Natural killer cell (primary cell): ENCODE measurements at regions not wholly inside any gene's neighbourhood (a gene's known extent, or its start where the extent isn't known, plus 50 kb on each side); places are given as distances from the start of the nearest gene placed in this dataset.

Experiments
- ATAC-seq, 3 donors: fragments of 150-1000 bp in 2 of 3; fragments of 200-7000 bp in 1 of 3; cut with Tn5 transposase; 1 replicate in 1 of 3; 2 replicates in 2 of 3; pipeline ENCODE4 v1.10.0; 2021; ENCODE audit warnings: mild to moderate bottlenecking in 2 of 3, moderate library complexity in 2 of 3
- DNase-seq, 2 donors: peaks; one replicate each; pipeline versions ENCODE4 v3.0.0 to v3.0.0-alpha.2; 2013 to 2021; ENCODE audit warnings: mixed read lengths in 1 of 2
- H3K27ac ChIP-seq: one replicate; pipeline ENCODE4 v1.5.1; 2013; ENCODE audit warnings: mild to moderate bottlenecking, low read length
- H3K27me3 ChIP-seq: one replicate; pipeline ENCODE4 v1.6.1; 2013; ENCODE audit warnings: low read length; ENCODE audit not compliant: control insufficient read depth, insufficient read depth
- H3K36me3 ChIP-seq: one replicate; pipeline ENCODE4 v1.6.1; 2013; ENCODE audit warnings: low read length; ENCODE audit not compliant: control insufficient read depth, insufficient read depth
- H3K4me1 ChIP-seq: one replicate; pipeline ENCODE4 v1.6.1; 2013; ENCODE audit warnings: low read length; ENCODE audit not compliant: control insufficient read depth, insufficient read depth
- H3K4me3 ChIP-seq: one replicate; pipeline ENCODE4 v1.5.1; 2013; ENCODE audit warnings: low read length
- H3K9me3 ChIP-seq: one replicate; pipeline ENCODE4 v1.6.1; 2013; ENCODE audit warnings: low read length; ENCODE audit not compliant: control insufficient read depth, insufficient read depth
- H3K27ac Mint-ChIP-seq, 2 donors: one replicate each; pipeline ENCODE4 v1.8.0; 2022; ENCODE audit warnings: mild to moderate bottlenecking in 2 of 2, mixed read lengths in 2 of 2, moderate library complexity in 1 of 2
- H3K27me3 Mint-ChIP-seq, 2 donors: one replicate each; pipeline ENCODE4 v1.8.0; 2022; ENCODE audit warnings: low read depth in 2 of 2, mixed read lengths in 2 of 2
- H3K36me3 Mint-ChIP-seq: one replicate; pipeline ENCODE4 v1.8.0; 2022; ENCODE audit warnings: mixed read lengths
- H3K4me1 Mint-ChIP-seq, 2 donors: one replicate each; pipeline ENCODE4 v1.8.0; 2022; ENCODE audit warnings: mixed read lengths in 2 of 2
- H3K4me3 Mint-ChIP-seq: one replicate; pipeline ENCODE4 v1.8.0; 2022; ENCODE audit warnings: mild to moderate bottlenecking, moderate library complexity, mixed read lengths
- H3K9me3 Mint-ChIP-seq, 2 donors: one replicate each; pipeline ENCODE4 v1.8.0; 2022; ENCODE audit warnings: mixed read lengths in 2 of 2
- CTCF ChIP-seq: fragments of 200-600 bp; IDR thresholded peaks from one replicate; pipeline ENCODE4 v1.8.0; 2022; ENCODE audit warnings: antibody characterized with exemption
- WGBS: methylation state at CpG from one replicate; pipeline ENCODE4 v1.1.7; 2013; ENCODE audit warnings: missing lambda C conversion rate; ENCODE audit not compliant: insufficient coverage; 5-methylcytosine and 5-hydroxymethylcytosine counted together
- intact Hi-C: fragments of 100-400 bp; cut with micrococcal nuclease; formaldehyde crosslinking; loops from one replicate; pipeline ENCODE4 v1.14.2; 2022

GRCh38 chr1:113259988-113260387 lies 130.3 kb upstream of the MAGI3 start:
- no peaks in the 10 kb centered on the region for H3K4me1 Mint-ChIP-seq
- H3K27me3 Mint-ChIP-seq = peaks cover 9 to 33% of the 10 kb centered on the region in 2 donors
- 78% methylated on average over 2 of the region's 2 CpGs for WGBS
- H3K36me3 ChIP-seq = no peaks in the 10 kb centered on the region
- no peaks in the 10 kb centered on the region for H3K4me1 ChIP-seq
- H3K4me3 Mint-ChIP-seq = no peak overlapping the region
- peaks cover 3% of the 10 kb centered on the region for H3K27me3 ChIP-seq
- no peak overlapping the region for H3K27ac Mint-ChIP-seq
- no peak overlapping the region for H3K4me3 ChIP-seq
- ATAC-seq (no peak), DNase-seq (no peak)
- no peak overlapping the region for H3K27ac ChIP-seq
- no peaks in the 10 kb centered on the region for H3K9me3 Mint-ChIP-seq
- no peaks in the 10 kb centered on the region for H3K9me3 ChIP-seq
- intact Hi-C loops = no loop called here
- H3K36me3 Mint-ChIP-seq = no peaks in the 10 kb centered on the region
- no peak for TF ChIP-seq CTCF

- no peaks in the 10 kb centered on the region for H3K9me3 ChIP-seq
- H3K4me1 ChIP-seq = no peaks in the 10 kb centered on the region
- no peak overlapping the region for H3K27ac ChIP-seq
- intact Hi-C loops = no loop called here
- Mint-ChIP-seq H3K36me3 (no peaks in the 10 kb centered on the region), H3K27me3 (peaks cover 12 to 22% of the 10 kb centered on the region in 2 donors), H3K4me3 (no peak overlapping the region), H3K4me1 (no peaks in the 10 kb centered on the region), H3K9me3 (no peaks in the 10 kb centered on the region), H3K27ac (no peak overlapping the region)
- TF ChIP-seq CTCF = no peak
- DNase-seq (no peak), ATAC-seq (no peak)
- no peaks in the 10 kb centered on the region for H3K36me3 ChIP-seq
- peaks cover 3% of the 10 kb centered on the region for H3K27me3 ChIP-seq
- WGBS = 80% methylated on average over 2 of the region's 2 CpGs
- no peak overlapping the region for H3K4me3 ChIP-seq
These were observed 125.1 kb upstream of the MAGI3 start for GRCh38 chr1:113265196-113265595.

- Mint-ChIP-seq H3K4me1 (no peaks in the 10 kb centered on the region), H3K27me3 (peaks cover 11 to 12% of the 10 kb centered on the region in 2 donors)
These were observed 123.5 kb upstream of the MAGI3 start for GRCh38 chr1:113266788-113267187.

More at GRCh38 chr1:113266788-113267187, 123.5 kb upstream of the MAGI3 start:
- no peak overlapping the region for H3K4me3 ChIP-seq
- intact Hi-C loops = no loop called here
- H3K36me3 ChIP-seq = no peaks in the 10 kb centered on the region
- WGBS = 91% methylated on average over 6 of the region's 6 CpGs
- DNase-seq (no peak), ATAC-seq (no peak)
- TF ChIP-seq CTCF = no peak
- H3K27ac ChIP-seq = no peak overlapping the region
- H3K27me3 ChIP-seq = no peaks in the 10 kb centered on the region
- Mint-ChIP-seq H3K27ac (no peak overlapping the region), H3K4me3 (no peak overlapping the region), H3K9me3 (no peaks in the 10 kb centered on the region), H3K36me3 (no peaks in the 10 kb centered on the region)
- H3K9me3 ChIP-seq = no peaks in the 10 kb centered on the region
- no peaks in the 10 kb centered on the region for H3K4me1 ChIP-seq
